H1 (cell line): ENCODE measurements at regions not wholly inside any gene's neighbourhood (a gene's known extent, or its start where the extent isn't known, plus 50 kb on each side); places are given as distances from the start of the nearest gene placed in this dataset.

ENCODE experiments used
- CTCF ChIA-PET: fragments of 300-600 bp; sonication (Branson Sonifier 250); formaldehyde crosslinking; loops from one replicate; lab custom pipeline; 2021; ENCODE audit not compliant: partially characterized antibody; lab: Charles Lee
- POLR2A ChIA-PET: fragments of 300-600 bp; sonication (Branson Sonifier 250); formaldehyde crosslinking; loops from one replicate; lab custom pipeline; 2021; ENCODE audit warnings: inconsistent platforms; ENCODE audit not compliant: partially characterized antibody; lab: Charles Lee
- DNase-seq, 2 experiments: peaks; one replicate each; pipeline versions ENCODE4 v3.0.0 to v3.0.0-alpha.2; 2010 to 2022; ENCODE audit warnings: low spot score in 2 of 2, low read depth in 1 of 2, mixed read lengths in 1 of 2
- FAIRE-seq: peaks from 2 replicates; lab custom pipeline; 2011; peaks lifted over from hg19 to GRCh38; lab: Jason Lieb, UNC
- H2AFZ ChIP-seq: 2 replicates; pipeline ENCODE4 v1.8.1; 2012; ENCODE audit warnings: low read length, inconsistent platforms
- H2AK5ac ChIP-seq: 2 replicates; pipeline ENCODE4 v1.6.1; 2013; ENCODE audit warnings: low read depth, low read length
- H2BK120ac ChIP-seq: replicated peaks from 2 replicates; pipeline ENCODE3; 2013; ENCODE audit warnings: low read depth, low read length, inconsistent platforms
- H2BK12ac ChIP-seq: 2 replicates; pipeline ENCODE4 v1.6.1; 2013; ENCODE audit warnings: low read depth, low read length
- H2BK15ac ChIP-seq: 2 replicates; pipeline ENCODE4 v1.6.1; 2013; ENCODE audit warnings: low read length
- H2BK20ac ChIP-seq: 2 replicates; pipeline ENCODE4 v1.6.1; 2013; ENCODE audit warnings: low read length
- H2BK5ac ChIP-seq: 2 replicates; pipeline ENCODE4 v1.6.1; 2013; ENCODE audit warnings: low read depth, low read length
- H3K14ac ChIP-seq: 2 replicates; pipeline ENCODE4 v1.6.1; 2013; ENCODE audit warnings: inconsistent platforms; ENCODE audit not compliant: insufficient read length
- H3K18ac ChIP-seq: 2 replicates; pipeline ENCODE4 v1.6.1; 2013; ENCODE audit warnings: low read length; ENCODE audit errors: extremely low read depth
- H3K23ac ChIP-seq: 2 replicates; pipeline ENCODE4 v1.6.1; 2013; ENCODE audit warnings: inconsistent platforms; ENCODE audit not compliant: insufficient read length
- H3K23me2 ChIP-seq: 2 replicates; pipeline ENCODE4 v1.6.1; 2013; ENCODE audit warnings: low read depth, low read length
- H3K27ac ChIP-seq: 2 replicates; pipeline ENCODE4 v1.6.1; 2011; ENCODE audit warnings: low read depth, low read length, inconsistent platforms
- H3K27me3 ChIP-seq, 4 experiments: replicated peaks in 1 of 4; 1 replicate in 1 of 4; 2 replicates in 3 of 4; pipeline versions ENCODE4 v1.6.1 to v1.8.1; 2011 to 2013; ENCODE audit warnings: low read length in 3 of 4, mild to moderate bottlenecking in 3 of 4, inconsistent platforms in 2 of 4, mixed read lengths in 2 of 4, moderate library complexity in 1 of 4; ENCODE audit not compliant: control insufficient read depth in 3 of 4, insufficient read depth in 3 of 4; ENCODE audit errors: extremely low read depth in 1 of 4
- H3K36me3 ChIP-seq, 4 experiments: 2 replicates each; pipeline versions ENCODE4 v1.6.1 to v1.8.1; 2011 to 2013; ENCODE audit warnings: mild to moderate bottlenecking in 4 of 4, low read length in 3 of 4, moderate library complexity in 2 of 4, control low read depth in 1 of 4, inconsistent platforms in 1 of 4; ENCODE audit not compliant: insufficient read depth in 4 of 4, control insufficient read depth in 2 of 4
- H3K4ac ChIP-seq: replicated peaks from 2 replicates; pipeline ENCODE3; 2013; ENCODE audit warnings: low read length, low read depth, mixed read lengths, inconsistent platforms; ENCODE audit not compliant: insufficient read length
- H3K4me1 ChIP-seq, 4 experiments: replicated peaks in 1 of 4; 1 replicate in 1 of 4; 2 replicates in 3 of 4; pipeline versions ENCODE4 v1.6.1 to v1.8.1; 2011 to 2013; ENCODE audit warnings: low read length in 3 of 4, inconsistent platforms in 2 of 4, mixed read lengths in 1 of 4; ENCODE audit not compliant: insufficient read depth in 4 of 4, control insufficient read depth in 3 of 4
- H3K4me2 ChIP-seq, 2 experiments: 2 replicates each; pipeline versions ENCODE4 v1.6.1 to v1.8.1; 2011 to 2013; ENCODE audit warnings: low read depth in 2 of 2, low read length in 2 of 2, control low read depth in 1 of 2, inconsistent platforms in 1 of 2, mild to moderate bottlenecking in 1 of 2; ENCODE audit not compliant: insufficient read depth in 1 of 2
- H3K4me3 ChIP-seq, 4 experiments: fragments of 200-600, 300-600 bp in 1 of 4; sonication (generic), shearing (Covaris generic), sonication (Bioruptor Twin) in 1 of 4; 2 replicates each; pipeline versions ENCODE4 v1.5.1 to v1.8.1; 2011 to 2016; ENCODE audit warnings: low read length in 4 of 4, low read depth in 3 of 4, control low read depth in 2 of 4, inconsistent platforms in 2 of 4, mild to moderate bottlenecking in 2 of 4, mixed read lengths in 1 of 4, moderate library complexity in 1 of 4; ENCODE audit not compliant: insufficient read depth in 2 of 4; ENCODE audit errors: extremely low read depth in 1 of 4
- H3K56ac ChIP-seq: replicated peaks from 2 replicates; pipeline ENCODE3; 2013; ENCODE audit warnings: low read depth, mild to moderate bottlenecking, mixed read lengths, low read length, inconsistent platforms; ENCODE audit not compliant: insufficient read length
- H3K79me1 ChIP-seq: 2 replicates; pipeline ENCODE4 v1.6.1; 2013; ENCODE audit warnings: low read depth, low read length, control low read depth
- H3K79me2 ChIP-seq, 2 experiments: 2 replicates each; pipeline versions ENCODE4 v1.6.1 to v1.8.1; 2012 to 2013; ENCODE audit warnings: low read length in 2 of 2, mild to moderate bottlenecking in 2 of 2, inconsistent platforms in 1 of 2; ENCODE audit not compliant: insufficient read depth in 2 of 2, control insufficient read depth in 1 of 2
- H3K9ac ChIP-seq, 4 experiments: replicated peaks in 1 of 4; 1 replicate in 1 of 4; 2 replicates in 3 of 4; pipeline versions ENCODE4 v1.6.1 to v1.8.1; 2011 to 2013; ENCODE audit warnings: low read depth in 3 of 4, low read length in 3 of 4, control low read depth in 2 of 4, mild to moderate bottlenecking in 2 of 4, moderate library complexity in 2 of 4, inconsistent platforms in 1 of 4; ENCODE audit errors: extremely low read depth in 1 of 4
- H3K9me3 ChIP-seq, 2 experiments: 2 replicates each; pipeline versions ENCODE4 v1.6.1 to v1.8.1; 2012 to 2013; ENCODE audit warnings: mild to moderate bottlenecking in 2 of 2, moderate library complexity in 2 of 2, control low read depth in 1 of 2, inconsistent platforms in 1 of 2, low read depth in 1 of 2, low read length in 1 of 2, mixed read lengths in 1 of 2; ENCODE audit not compliant: insufficient read depth in 2 of 2
- H4K20me1 ChIP-seq, 2 experiments: replicated peaks in 1 of 2; 2 replicates each; pipeline versions ENCODE3 to v1.8.1; 2011 to 2013; ENCODE audit warnings: inconsistent platforms in 2 of 2, low read length in 2 of 2, mild to moderate bottlenecking in 1 of 2; ENCODE audit not compliant: insufficient read depth in 2 of 2, control insufficient read depth in 1 of 2
- H4K5ac ChIP-seq: 2 replicates; pipeline ENCODE4 v1.6.1; 2013; ENCODE audit warnings: low read length, low read depth, mixed read lengths, inconsistent platforms; ENCODE audit not compliant: insufficient read length
- H4K8ac ChIP-seq: 2 replicates; pipeline ENCODE4 v1.8.0; 2013; ENCODE audit warnings: mild to moderate bottlenecking, moderate library complexity, low read length, inconsistent platforms; ENCODE audit not compliant: insufficient read depth; ENCODE audit errors: extremely low read depth
- H4K91ac ChIP-seq: replicated peaks from 2 replicates; pipeline ENCODE3; 2013; ENCODE audit warnings: low read length, mixed read lengths, inconsistent platforms; ENCODE audit not compliant: insufficient read length
- CREB1 ChIP-seq: IDR thresholded peaks from 2 replicates; pipeline ENCODE4 v1.6.1; 2012; ENCODE audit warnings: inconsistent platforms
- JUN ChIP-seq: IDR thresholded peaks from 2 replicates; pipeline ENCODE4 v1.6.1; 2011; ENCODE audit warnings: low read depth, mild to moderate bottlenecking, improper control_type of control experiment, low read length
- SUZ12 ChIP-seq: fragments of 200-600 bp; sonication (generic); IDR thresholded peaks from 2 replicates; pipeline ENCODE4 v1.6.1; 2012; ENCODE audit warnings: mild to moderate bottlenecking, inconsistent platforms, low read length, moderate library complexity, mixed read lengths
- WGBS, 2 experiments: shearing (Covaris generic) in 1 of 2; methylation state at CpG; one replicate each; pipeline versions ENCODE4 v1.1.6 to v1.1.7; 2013 to 2015; ENCODE audit warnings: low lambda C conversion rate in 2 of 2, mixed read lengths in 2 of 2, inconsistent platforms in 1 of 2, low coverage in 1 of 2, missing lambda C conversion rate in 1 of 2; ENCODE audit not compliant: insufficient replicate concordance in 2 of 2, insufficient coverage in 1 of 2, insufficient read length in 1 of 2; ENCODE audit errors: extremely low coverage in 1 of 2, missing lambda C conversion rate in 1 of 2; 5-methylcytosine and 5-hydroxymethylcytosine counted together

GRCh38 chr2:19844750-19845149 is 57.0 kb downstream of the TTC32 start:
- no peak overlapping the region for H2BK5ac ChIP-seq
- H4K91ac ChIP-seq: no peak overlapping the region
- H3K27ac ChIP-seq: no peak overlapping the region
- DNase-seq: peak in 1 of 2 experiments; percentile 13
- no peak overlapping the region for H2BK12ac ChIP-seq
- 85 to 100% methylated on average over 1 to 5 of the region's 5 CpGs for WGBS, 2 experiments
- no peaks in the 10 kb centered on the region for H3K79me1 ChIP-seq
- no peak overlapping the region for H3K4ac ChIP-seq
- no peak overlapping the region for H3K18ac ChIP-seq
- H3K27me3 ChIP-seq: no peaks in the 10 kb centered on the region
- H3K4me3 ChIP-seq: no peak overlapping the region
- ChIA-PET POLR2A (no interaction called here), CTCF (interaction anchor here (1.4 to 1.6 kb wide), 3 partner anchors 18 to 100 kb away, joined by 3 to 4 read pairs (median 3); no protein-coding TSS in a partner anchor)
- no peak overlapping the region for H2AFZ ChIP-seq
- no peak overlapping the region for H2AK5ac ChIP-seq
- no peaks in the 10 kb centered on the region for H3K23me2 ChIP-seq
- no peaks in the 10 kb centered on the region for H3K4me1 ChIP-seq
- H2BK20ac ChIP-seq: no peak overlapping the region
- no peak overlapping the region for H3K4me2 ChIP-seq
- no peaks in the 10 kb centered on the region; a peak in 1 of 8 replicates for H3K36me3 ChIP-seq
- no peak overlapping the region for H3K23ac ChIP-seq
- H3K79me2 ChIP-seq: no peaks in the 10 kb centered on the region
- H3K56ac ChIP-seq: no peak overlapping the region
- FAIRE-seq: no peak
- no peak overlapping the region for H3K9ac ChIP-seq
- H3K14ac ChIP-seq: no peak overlapping the region
- H2BK120ac ChIP-seq: no peak overlapping the region
- H4K8ac ChIP-seq: no peak overlapping the region
- no peaks in the 10 kb centered on the region for H4K20me1 ChIP-seq
- H4K5ac ChIP-seq: no peak overlapping the region
- no peak overlapping the region for H2BK15ac ChIP-seq
- H3K9me3 ChIP-seq: no peaks in the 10 kb centered on the region
- TF ChIP-seq CREB1 (no peak), JUN (no peak), SUZ12 (no peak)
